Neural cell (in vitro differentiated cells): ENCODE measurements at regions not wholly inside any gene's neighbourhood (a gene's known extent, or its start where the extent isn't known, plus 50 kb on each side); places are given as distances from the start of the nearest gene placed in this dataset.

Experiments
- EZH2 ChIP-seq: fragments of 200-600, 300-800 bp; shearing (Covaris generic), sonication (generic); IDR thresholded peaks from 2 replicates; pipeline ENCODE4 v1.6.1; 2014; ENCODE audit warnings: antibody characterized with exemption, low read length, borderline replicate concordance, mild to moderate bottlenecking; ENCODE audit not compliant: insufficient read depth, poor library complexity, severe bottlenecking
- RAD21 ChIP-seq: fragments of 450-650 bp; conservative IDR thresholded peaks from 2 replicates; pipeline ENCODE4 v1.6.1; 2014; ENCODE audit warnings: antibody characterized with exemption, mild to moderate bottlenecking, moderate library complexity

DNA sequence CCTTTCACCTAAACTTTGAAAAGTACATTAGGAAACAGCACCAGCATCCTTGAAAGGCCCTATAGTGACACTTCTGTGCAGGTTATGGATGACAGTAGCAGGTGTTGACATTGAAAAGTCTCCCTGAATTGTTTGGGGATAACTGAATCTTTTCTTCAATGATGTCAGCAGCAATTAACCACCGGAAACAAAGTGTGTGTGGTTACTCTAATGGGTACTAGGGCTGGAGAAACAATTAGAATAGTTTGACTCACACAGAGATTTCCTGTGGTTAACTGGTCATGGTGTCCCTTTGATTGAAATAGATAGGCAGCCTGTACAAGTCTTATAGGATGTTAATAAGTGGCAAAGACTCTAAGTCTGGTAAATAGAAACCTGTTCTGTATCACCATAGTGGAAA, 189.1 kb downstream of the TBX18 start:
- no peak for TF ChIP-seq RAD21
- no peak for TF ChIP-seq EZH2
